CD4-positive, alpha-beta T cell treated with Interferon alpha-2 for 1 hour (primary cell): ENCODE measurements at regions not wholly inside any gene's neighbourhood (a gene's known extent, or its start where the extent isn't known, plus 50 kb on each side); places are given as distances from the start of the nearest gene placed in this dataset.

Experiments
- DNase-seq, 2 donors: peaks; one replicate each; pipeline ENCODE4 v3.0.0-alpha.2; 2020 to 2022

- no peak for DNase-seq
These were observed 235.7 kb upstream of the PWP1 start for GRCh38 chr12:107449891-107450290.

GRCh38 chr12:107450541-107450940, 235.1 kb upstream of the PWP1 start:
- no peak for DNase-seq

GRCh38 chr12:107451246-107451645, 234.4 kb upstream of the PWP1 start:
- no peak for DNase-seq

GRCh38 chr12:107454109-107454830, 231.3 kb upstream of the PWP1 start:
- no peak for DNase-seq

GRCh38 chr12:107457362-107457935, 228.2 kb upstream of the PWP1 start:
- no peak for DNase-seq

- DNase-seq, result no peak
These were observed 227.4 kb upstream of the PWP1 start for GRCh38 chr12:107458163-107458562.

GRCh38 chr12:107458990-107459389, 226.6 kb upstream of the PWP1 start:
- DNase-seq, result no peak

- DNase-seq, result no peak
These were observed 226.0 kb upstream of the PWP1 start for GRCh38 chr12:107459641-107460040.

- no peak for DNase-seq
These were observed 224.2 kb upstream of the PWP1 start for GRCh38 chr12:107461222-107461975.

GRCh38 chr12:107462428-107463332, 222.9 kb upstream of the PWP1 start:
- DNase-seq, result no peak

- no peak for DNase-seq
These were observed 221.0 kb upstream of the PWP1 start for GRCh38 chr12:107464644-107465043.

GRCh38 chr12:107465625-107466024, 220.0 kb upstream of the PWP1 start:
- no peak for DNase-seq

GRCh38 chr12:107467716-107468115, 217.9 kb upstream of the PWP1 start:
- no peak for DNase-seq

GRCh38 chr12:107468182-107468581, 217.4 kb upstream of the PWP1 start:
- DNase-seq, result no peak

GRCh38 chr12:107469011-107469410, 216.6 kb upstream of the PWP1 start:
- no peak for DNase-seq

GRCh38 chr12:107470645-107471044, 215.0 kb upstream of the PWP1 start:
- no peak for DNase-seq

GRCh38 chr12:107472308-107472707, 213.3 kb upstream of the PWP1 start:
- no peak for DNase-seq

GRCh38 chr12:107474099-107474498, 211.5 kb upstream of the PWP1 start:
- DNase-seq, result no peak

- no peak for DNase-seq
These were observed 210.7 kb upstream of the PWP1 start for GRCh38 chr12:107474639-107475539.

- DNase-seq, result no peak
These were observed 209.7 kb upstream of the PWP1 start for GRCh38 chr12:107475900-107476299.

- DNase-seq, result no peak
These were observed 208.6 kb upstream of the PWP1 start for GRCh38 chr12:107477018-107477417.
